ENCODE measurements at regions not wholly inside any gene's neighbourhood (a gene's known extent, or its start where the extent isn't known, plus 50 kb on each side); places are given as distances from the start of the nearest gene placed in this dataset.

GRCh38 chr2:12270876-12271588 lies 445.7 kb upstream of the TRIB2 start:
- TF ChIP-seq CTCF (IDR thresholded peaks at IDR 0.05) (no peak), POLR2A (IDR thresholded peaks at IDR 0.05) (no peak)

Measured in Peyer's patch (tissue), 4 donors.